Lower leg skin (tissue), 3 donors: ENCODE measurements at regions not wholly inside any gene's neighbourhood (a gene's known extent, or its start where the extent isn't known, plus 50 kb on each side); places are given as distances from the start of the nearest gene placed in this dataset.

Source experiments
- POLR2A ChIP-seq, 2 donors: fragments of 450-650 bp; IDR thresholded peaks; one replicate each; pipeline ENCODE4 v1.6.1; 2016 to 2017; ENCODE audit warnings: antibody characterized with exemption in 2 of 2, mild to moderate bottlenecking in 1 of 2, moderate library complexity in 1 of 2
- TF ChIP-seq, protein P1 (sequence below), 3 donors: fragments of 450-650 bp; IDR thresholded peaks; one replicate each; pipeline ENCODE4 v1.5.1; 2016; ENCODE audit warnings: antibody characterized with exemption in 3 of 3, mild to moderate bottlenecking in 3 of 3, moderate library complexity in 2 of 3

DNA sequence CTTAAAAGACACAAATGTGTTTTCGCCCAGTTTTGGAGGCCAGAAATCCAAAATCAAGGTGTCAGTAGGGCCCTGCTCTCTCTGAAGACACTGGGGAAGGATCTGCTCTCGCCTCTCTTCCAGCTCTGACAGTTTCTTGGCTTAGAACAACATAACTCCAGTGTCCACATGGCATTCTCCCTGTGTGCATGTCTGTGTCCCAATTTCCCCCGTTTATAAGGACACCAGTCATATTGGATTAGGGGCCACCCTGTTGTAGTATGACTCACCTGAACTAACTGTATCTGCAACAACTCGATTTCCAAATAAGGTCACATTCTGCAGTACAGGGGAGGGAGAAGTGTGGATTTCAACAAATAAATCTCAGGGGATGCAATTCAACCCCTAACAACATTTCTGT is 263.2 kb downstream of the SS18 start:
- TF ChIP-seq, protein P1, sequence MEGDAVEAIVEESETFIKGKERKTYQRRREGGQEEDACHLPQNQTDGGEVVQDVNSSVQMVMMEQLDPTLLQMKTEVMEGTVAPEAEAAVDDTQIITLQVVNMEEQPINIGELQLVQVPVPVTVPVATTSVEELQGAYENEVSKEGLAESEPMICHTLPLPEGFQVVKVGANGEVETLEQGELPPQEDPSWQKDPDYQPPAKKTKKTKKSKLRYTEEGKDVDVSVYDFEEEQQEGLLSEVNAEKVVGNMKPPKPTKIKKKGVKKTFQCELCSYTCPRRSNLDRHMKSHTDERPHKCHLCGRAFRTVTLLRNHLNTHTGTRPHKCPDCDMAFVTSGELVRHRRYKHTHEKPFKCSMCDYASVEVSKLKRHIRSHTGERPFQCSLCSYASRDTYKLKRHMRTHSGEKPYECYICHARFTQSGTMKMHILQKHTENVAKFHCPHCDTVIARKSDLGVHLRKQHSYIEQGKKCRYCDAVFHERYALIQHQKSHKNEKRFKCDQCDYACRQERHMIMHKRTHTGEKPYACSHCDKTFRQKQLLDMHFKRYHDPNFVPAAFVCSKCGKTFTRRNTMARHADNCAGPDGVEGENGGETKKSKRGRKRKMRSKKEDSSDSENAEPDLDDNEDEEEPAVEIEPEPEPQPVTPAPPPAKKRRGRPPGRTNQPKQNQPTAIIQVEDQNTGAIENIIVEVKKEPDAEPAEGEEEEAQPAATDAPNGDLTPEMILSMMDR (IDR thresholded peaks at IDR 0.05), result no peak
- no peak for TF ChIP-seq POLR2A (IDR thresholded peaks at IDR 0.05)
